GM12878 (cell line): ENCODE measurements at regions not wholly inside any gene's neighbourhood (a gene's known extent, or its start where the extent isn't known, plus 50 kb on each side); places are given as distances from the start of the nearest gene placed in this dataset.

ENCODE experiments used
- ATAC-seq: fragments of 200-7000 bp; cut with Tn5 transposase; 3 replicates; pipeline ENCODE4 v1.9.1; 2020; ENCODE audit warnings: mild to moderate bottlenecking, moderate library complexity
- BruUV-seq: library from RNA; stranded (reverse); fragments of 400-500 nt; replicated peaks from 2 replicates; lab custom pipeline; 2021; lab: Mats Ljungman, UMichigan
- CTCF ChIA-PET: fragments of 300-600 bp; sonication (Branson Sonifier 250); formaldehyde crosslinking; extraction: SDS; loops from one replicate; lab custom pipeline; 2021; ENCODE audit warnings: inconsistent platforms; lab: Yijun Ruan, JAX
- POLR2A ChIA-PET: fragments of 350-600 bp; formaldehyde crosslinking; extraction: SDS; loops from one replicate; lab custom pipeline; 2021; ENCODE audit warnings: inconsistent platforms; lab: Charles Lee
- RAD21 ChIA-PET: fragments of 300-600 bp; sonication (Branson Sonifier 250); formaldehyde crosslinking; loops from one replicate; lab custom pipeline; 2023; ENCODE audit warnings: antibody characterized with exemption; ENCODE audit not compliant: unreplicated experiment; lab: Charles Lee
- SMC1A ChIA-PET: fragments of 300-600 bp; sonication (Branson Sonifier 250); formaldehyde crosslinking; loops from one replicate; lab custom pipeline; 2023; ENCODE audit not compliant: unreplicated experiment, uncharacterized antibody; lab: Charles Lee
- DNase-seq: peaks from one replicate; pipeline ENCODE4 v3.0.0-alpha.2; 2011; ENCODE audit warnings: low read depth, low spot score
- FAIRE-seq: peaks from 3 replicates; lab custom pipeline; 2011; peaks lifted over from hg19 to GRCh38; lab: Jason Lieb, UNC
- H2AFZ ChIP-seq: 2 replicates; pipeline ENCODE4 v1.6.0; 2011; ENCODE audit warnings: low read depth, low read length, control low read depth; ENCODE audit not compliant: control insufficient read depth
- H3K27ac ChIP-seq: 2 replicates; pipeline ENCODE4 v1.5.1; 2011; ENCODE audit warnings: control low read depth; ENCODE audit not compliant: control insufficient read depth, insufficient read depth
- H3K27me3 ChIP-seq, 2 experiments: replicated peaks in 1 of 2; 2 replicates each; pipeline versions ENCODE4 v1.6.0 to v1.6.1; 2011; ENCODE audit warnings: low read length in 1 of 2; ENCODE audit not compliant: control insufficient read depth in 2 of 2, insufficient read depth in 2 of 2
- H3K36me3 ChIP-seq, 2 experiments: 2 replicates each; pipeline ENCODE4 v1.5.1; 2011; ENCODE audit warnings: low read length in 1 of 2; ENCODE audit not compliant: control insufficient read depth in 2 of 2, insufficient read depth in 2 of 2
- H3K4me1 ChIP-seq: 2 replicates; pipeline ENCODE4 v1.6.1; 2011; ENCODE audit warnings: mild to moderate bottlenecking, low read length, moderate library complexity, mixed read lengths; ENCODE audit not compliant: control insufficient read depth, insufficient read depth
- H3K4me2 ChIP-seq: 2 replicates; pipeline ENCODE4 v1.6.0; 2011; ENCODE audit warnings: control low read depth; ENCODE audit not compliant: control insufficient read depth, insufficient read depth
- H3K4me3 ChIP-seq: fragments of 200-600 bp; sonication (generic); 2 replicates; pipeline ENCODE4 v1.5.1; 2016
- H3K79me2 ChIP-seq: 2 replicates; pipeline ENCODE4 v1.6.0; 2011; ENCODE audit warnings: low read length; ENCODE audit not compliant: control insufficient read depth, insufficient read depth
- H3K9ac ChIP-seq: 2 replicates; pipeline ENCODE4 v1.8.0; 2011; ENCODE audit warnings: low read length, control low read depth, mixed read lengths; ENCODE audit not compliant: control insufficient read depth, insufficient read depth
- H3K9me3 ChIP-seq: replicated peaks from 3 replicates; pipeline ENCODE4 v1.5.1; 2011; ENCODE audit warnings: mild to moderate bottlenecking, low read length; ENCODE audit not compliant: control insufficient read depth, insufficient read depth
- H4K20me1 ChIP-seq: 2 replicates; pipeline ENCODE4 v1.6.0; 2011; ENCODE audit not compliant: control insufficient read depth, insufficient read depth
- CBX3 ChIP-seq: fragments of 200-600 bp; sonication (generic); IDR thresholded peaks from 2 replicates; pipeline ENCODE4 v1.6.1; 2016; ENCODE audit warnings: low read depth, borderline replicate concordance
- CREB1 ChIP-seq: IDR thresholded peaks from 2 replicates; pipeline ENCODE4 v1.6.1; 2012; ENCODE audit warnings: low read depth, mild to moderate bottlenecking, inconsistent platforms
- CTCF ChIP-seq, 3 experiments: IDR thresholded peaks in 2 of 3; conservative IDR thresholded peaks in 1 of 3; 2 replicates each; pipeline ENCODE4 v1.5.1; 2011; ENCODE audit warnings: low read depth in 3 of 3, low read length in 3 of 3, mild to moderate bottlenecking in 3 of 3, control low read depth in 2 of 3, moderate library complexity in 2 of 3, inconsistent platforms in 1 of 3, mixed read lengths in 1 of 3; ENCODE audit not compliant: control insufficient read depth in 2 of 3, insufficient read depth in 1 of 3; ENCODE audit errors: extremely low read depth in 1 of 3
- IRF5 ChIP-seq: fragments of 450-650 bp; IDR thresholded peaks from 2 replicates; pipeline ENCODE4 v1.6.1; 2017; ENCODE audit warnings: borderline replicate concordance
- NBN ChIP-seq: fragments of 450-650 bp; IDR thresholded peaks from 2 replicates; pipeline ENCODE4 v1.6.1; 2016
- NFIC ChIP-seq: IDR thresholded peaks from 2 replicates; pipeline ENCODE4 v1.6.1; 2012; ENCODE audit warnings: low read depth, mild to moderate bottlenecking, inconsistent platforms, low read length, moderate library complexity
- NFYB ChIP-seq: IDR thresholded peaks from 2 replicates; pipeline ENCODE4 v1.6.1; 2011; ENCODE audit warnings: low read depth, mild to moderate bottlenecking, low read length, improper control_type of control experiment, moderate library complexity; ENCODE audit not compliant: insufficient read depth
- PRDM15 ChIP-seq: fragments of 450-650 bp; formaldehyde crosslinking; IDR thresholded peaks from 2 replicates; pipeline ENCODE4 v1.4.0; 2020; ENCODE audit warnings: mild to moderate bottlenecking, moderate library complexity
- RCOR1 ChIP-seq: conservative IDR thresholded peaks from 2 replicates; pipeline ENCODE4 v1.6.1; 2012; ENCODE audit warnings: low read depth, low read length, improper control_type of control experiment
- SKIL ChIP-seq: fragments of 450-650 bp; IDR thresholded peaks from 2 replicates; pipeline ENCODE4 v1.6.1; 2017; ENCODE audit warnings: mild to moderate bottlenecking, low read depth, inconsistent platforms; ENCODE audit not compliant: poor library complexity, severe bottlenecking
- SREBF1 ChIP-seq: IDR thresholded peaks from 2 replicates; pipeline ENCODE4 v1.6.1; 2012; ENCODE audit warnings: mild to moderate bottlenecking, low read length
- STAT3 ChIP-seq: IDR thresholded peaks from 2 replicates; pipeline ENCODE4 v1.6.1; 2011; ENCODE audit warnings: low read depth, low read length, improper control_type of control experiment
- ZNF384 ChIP-seq: IDR thresholded peaks from 2 replicates; pipeline ENCODE4 v1.6.1; 2012; ENCODE audit warnings: low read depth, mild to moderate bottlenecking, low read length, improper control_type of control experiment, borderline replicate concordance
- WGBS: methylation state at CpG from one replicate; pipeline ENCODE4 v1.1.6; 2016; ENCODE audit warnings: low lambda C conversion rate; ENCODE audit not compliant: insufficient replicate concordance, insufficient coverage; ENCODE audit errors: missing lambda C conversion rate; 5-methylcytosine and 5-hydroxymethylcytosine counted together
- in situ Hi-C: fragments of 300-500 bp; cut with MboI; formaldehyde crosslinking; loops from 9 replicates; pipeline ENCODE4 v1.14.3; 2018; ENCODE audit warnings: mixed read lengths
- intact Hi-C: fragments of 100-400 bp; cut with micrococcal nuclease; formaldehyde crosslinking; loops from one replicate; pipeline ENCODE4 v1.14.2; 2022; ENCODE audit not compliant: unreplicated experiment

DNA sequence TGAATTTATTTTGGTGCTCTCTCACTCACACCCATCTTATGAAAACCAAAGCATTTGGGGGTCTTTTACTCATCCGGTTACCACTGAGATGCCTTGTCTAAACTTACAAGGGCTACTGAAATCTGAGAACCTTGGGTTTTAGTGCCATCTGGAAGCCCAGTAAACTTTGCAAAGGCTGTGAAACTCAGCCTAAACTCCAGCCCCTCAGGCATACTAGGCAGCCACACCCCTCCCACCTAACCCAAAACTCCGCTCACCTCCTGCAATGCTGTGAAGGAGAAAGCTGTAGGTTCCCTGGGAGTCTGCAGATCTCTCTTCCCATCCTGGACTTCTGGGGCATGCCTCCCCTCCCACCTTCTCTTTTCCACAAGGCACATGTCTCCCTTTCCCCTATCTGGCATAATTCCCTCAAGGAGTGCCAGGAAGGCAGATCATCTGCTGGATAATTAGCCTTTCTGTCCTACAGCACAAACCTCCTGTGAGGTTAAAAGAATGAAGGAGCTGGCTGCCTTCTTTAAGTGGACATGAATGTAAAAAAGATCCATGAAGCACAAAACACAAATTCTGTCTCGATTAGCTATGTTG lies 71.5 kb upstream of the ANXA1 start:
- no peak overlapping the region for H3K4me2 ChIP-seq
- in situ Hi-C loops, result no loop called here
- SMC1A ChIA-PET, result interaction anchor here (0.8 to 3.3 kb wide), 8 partner anchors 28 to 799 kb away, joined by 3 to 16 read pairs (median 3); no protein-coding TSS in a partner anchor
- no peak overlapping the region for H3K4me3 ChIP-seq
- no peak overlapping the region for H3K27ac ChIP-seq
- CTCF ChIA-PET, result interaction anchor here (0.7 to 2.8 kb wide), 10 partner anchors 10 to 1262 kb away, joined by 3 to 21 read pairs (median 4); no protein-coding TSS in a partner anchor
- 29% methylated on average over 3 of the region's 3 CpGs for WGBS
- RAD21 ChIA-PET, result interaction anchor here (1.0 to 2.6 kb wide), 2 partner anchors 211 to 222 kb away, joined by 3 to 10 read pairs; no protein-coding TSS in a partner anchor
- no peaks in the 10 kb centered on the region for H3K4me1 ChIP-seq
- no peaks in the 10 kb centered on the region for H3K27me3 ChIP-seq
- no peak overlapping the region for H2AFZ ChIP-seq
- H3K9me3 ChIP-seq, result no peaks in the 10 kb centered on the region
- no peaks in the 10 kb centered on the region for H3K79me2 ChIP-seq
- POLR2A ChIA-PET, result no interaction called here
- DNase-seq (no peak), ATAC-seq (no peak), FAIRE-seq (no peak)
- H3K36me3 ChIP-seq, result no peaks in the 10 kb centered on the region
- BruUV-seq, result no TSS peak
- intact Hi-C loops, result loop anchor here (10.0 kb wide), 1 partner anchor 1045 kb away; no protein-coding TSS in a partner anchor
- no peaks in the 10 kb centered on the region for H4K20me1 ChIP-seq
- H3K9ac ChIP-seq, result no peak overlapping the region
- TF ChIP-seq ZNF384 (no peak), NBN (no peak), IRF5 (no peak), PRDM15 (CRISPR knock-in tag) (no peak), RCOR1 (no peak), SREBF1 (no peak), NFYB (no peak), NFIC (no peak), CREB1 (no peak), STAT3 (no peak), SKIL (no peak), CTCF (IDR thresholded peaks at IDR 0.05 in 2 of 3, conservative IDR thresholded peaks at IDR 0.05 in 1 of 3; ENCODE audit: control insufficient read depth in 2 of 3, extremely low read depth in 1 of 3, insufficient read depth in 1 of 3, low read depth in 3 of 3, low read length in 3 of 3) (no peak), CBX3 (no peak)
